ENCODE measurements at regions not wholly inside any gene's neighbourhood (a gene's known extent, or its start where the extent isn't known, plus 50 kb on each side); places are given as distances from the start of the nearest gene placed in this dataset.

- ATAC-seq (ENCODE audit: low read depth) (no peak), DNase-seq (no peak)
- H3K9ac ChIP-seq (ENCODE audit: low read depth, low read length), result no peak overlapping the region
- no peaks in the 10 kb centered on the region for H3K4me1 ChIP-seq (ENCODE audit: control insufficient read depth, insufficient read depth, low read length)
- TF ChIP-seq RAD21 (IDR thresholded peaks at IDR 0.05; ENCODE audit: low read length), result no peak
- no peak for TF ChIP-seq MAZ (IDR thresholded peaks at IDR 0.05; ENCODE audit: borderline replicate concordance, low read depth, low read length)
- no peak for TF ChIP-seq BHLHE40 (IDR thresholded peaks at IDR 0.05; ENCODE audit: low read depth, low read length)
- TF ChIP-seq POLR2A (IDR thresholded peaks at IDR 0.05; ENCODE audit: low read depth, low read length), result no peak
- no peak for TF ChIP-seq ELK1 (IDR thresholded peaks at IDR 0.05; ENCODE audit: borderline replicate concordance, low read depth, low read length)
- H2AK9ac ChIP-seq (replicated peaks; ENCODE audit: low read depth, low read length, poor library complexity), result no peak overlapping the region
- H3K36me3 ChIP-seq (ENCODE audit: control insufficient read depth, insufficient read depth, low read length), result no peaks in the 10 kb centered on the region
- no peak overlapping the region for H3K27ac ChIP-seq (ENCODE audit: insufficient read depth, low read length)
- no peak overlapping the region for H4K5ac ChIP-seq (ENCODE audit: low read depth, low read length)
- no peak overlapping the region for H2BK20ac ChIP-seq (ENCODE audit: low read depth, low read length)
- H3K27me3 ChIP-seq (ENCODE audit: control insufficient read depth, insufficient read depth, low read length), result no peaks in the 10 kb centered on the region
- no peaks in the 10 kb centered on the region for H4K20me1 ChIP-seq (ENCODE audit: insufficient read depth, low read length)
- dilution Hi-C loops (cut with HindIII; ENCODE audit: low sequenced_read_pairs, unreplicated experiment), result no loop called here
- in situ Hi-C loops (cut with MboI; ENCODE audit: low sequenced_read_pairs), result no loop called here
- no peak overlapping the region for H3K56ac ChIP-seq (ENCODE audit: extremely low read depth, insufficient read depth, low read length)
- no peaks in the 10 kb centered on the region for H3K79me1 ChIP-seq (ENCODE audit: low read depth in 1 of 2, low read length in 2 of 2)
- H2BK15ac ChIP-seq (ENCODE audit: low read depth, low read length), result no peak overlapping the region
- no peaks in the 10 kb centered on the region for H3K9me1 ChIP-seq (ENCODE audit: insufficient read depth, low read length)
- H4K91ac ChIP-seq (ENCODE audit: insufficient read depth, low read depth, low read length), result no peak overlapping the region
- ChIA-PET CTCF (no interaction called here), POLR2A (ENCODE audit: unreplicated experiment) (no interaction called here)
- BruUV-seq (replicated peaks), result no TSS peak
- WGBS, 2 experiments (ENCODE audit: extremely low coverage in 2 of 2, insufficient read length in 1 of 2), result no CpG with 5 or more reads among the region's 2 CpGs
- no peak overlapping the region for H3K18ac ChIP-seq (ENCODE audit: low read depth, low read length)
- intact Hi-C loops (cut with micrococcal nuclease), result no loop called here
- no peak overlapping the region for H2BK120ac ChIP-seq (ENCODE audit: low read depth, low read length)
- H2AK5ac ChIP-seq (ENCODE audit: low read depth, low read length), result no peak overlapping the region
- H3K14ac ChIP-seq (replicated peaks; ENCODE audit: low read depth, low read length), result no peak overlapping the region
- no peak overlapping the region for H3K4me2 ChIP-seq (ENCODE audit: low read depth, low read length)
- no peak overlapping the region for H3K4ac ChIP-seq (ENCODE audit: low read depth, low read length)
- H3K4me3 ChIP-seq (ENCODE audit: insufficient read depth, low read depth, low read length), result no peak overlapping the region
- H2AFZ ChIP-seq (replicated peaks; ENCODE audit: low read length, poor library complexity), result no peak overlapping the region
- no peak overlapping the region for H4K8ac ChIP-seq (ENCODE audit: low read depth in 2 of 2, low read length in 2 of 2)
- H3K23ac ChIP-seq (ENCODE audit: low read depth, low read length), result no peak overlapping the region
- H2BK5ac ChIP-seq (ENCODE audit: low read depth, low read length, poor library complexity, severe bottlenecking), result no peak overlapping the region
- no peaks in the 10 kb centered on the region; the same call in 1 of the 2 replicates for H3K9me3 ChIP-seq (ENCODE audit: control insufficient read depth, insufficient read depth, low read length)
Observed at GRCh38 chr2:156098506-156098905, 234.0 kb downstream of the NR4A2 start.

Measured in IMR-90 (cell line).